Stimulated activated CD4-positive, alpha-beta T cell treated with anti-CD3 and anti-CD28 coated beads, Interleukin-1b, Interleukin-23, amount 100 ng/mL, for 4 hours (primary cell): ENCODE measurements at regions not wholly inside any gene's neighbourhood (a gene's known extent, or its start where the extent isn't known, plus 50 kb on each side); places are given as distances from the start of the nearest gene placed in this dataset.
"Not testable (repeated sequence)": the region's sequence is repeated elsewhere in the genome, so short reads cannot be mapped to it uniquely, and the experiment has no call there.

ENCODE experiments used
- DNase-seq, 2 donors: peaks; one replicate each; pipeline ENCODE4 v3.0.0-alpha.2; 2020; ENCODE audit warnings: low read depth in 2 of 2

- DNase-seq: no peak
Observed at GRCh38 chr4:66169341-66169740, 499.1 kb upstream of the EPHA5 start.

GRCh38 chr4:66164869-66165268 lies 494.6 kb upstream of the EPHA5 start:
- no peak for DNase-seq

- no peak for DNase-seq
Observed at GRCh38 chr4:66160606-66161005, 490.3 kb upstream of the EPHA5 start.

GRCh38 chr4:66157594-66157993 lies 487.3 kb upstream of the EPHA5 start:
- DNase-seq: no peak

- DNase-seq: no peak
Observed at GRCh38 chr4:66130042-66130441, 459.8 kb upstream of the EPHA5 start.

- DNase-seq: no peak
Observed at GRCh38 chr4:66123831-66124413, 453.6 kb upstream of the EPHA5 start.

GRCh38 chr4:66123190-66123589 lies 452.9 kb upstream of the EPHA5 start:
- no peak for DNase-seq

- not testable (repeated sequence) for DNase-seq
Observed at GRCh38 chr4:66115231-66115630, 444.9 kb upstream of the EPHA5 start.

GRCh38 chr4:66108898-66109297 lies 438.6 kb upstream of the EPHA5 start:
- DNase-seq: no peak

- no peak for DNase-seq
Observed at GRCh38 chr4:66097218-66097617, 426.9 kb upstream of the EPHA5 start.

GRCh38 chr4:66095065-66095464 lies 424.8 kb upstream of the EPHA5 start:
- no peak for DNase-seq

- DNase-seq: no peak
Observed at GRCh38 chr4:66094070-66094469, 423.8 kb upstream of the EPHA5 start.

GRCh38 chr4:66091786-66092185 lies 421.5 kb upstream of the EPHA5 start:
- no peak for DNase-seq

- DNase-seq: no peak
Observed at GRCh38 chr4:66073961-66074360, 403.7 kb upstream of the EPHA5 start.

GRCh38 chr4:66071911-66072310 lies 401.6 kb upstream of the EPHA5 start:
- DNase-seq: no peak

- DNase-seq: no peak
Observed at GRCh38 chr4:66062921-66063320, 392.6 kb upstream of the EPHA5 start.

GRCh38 chr4:66062044-66062443 lies 391.8 kb upstream of the EPHA5 start:
- no peak for DNase-seq

- no peak for DNase-seq
Observed at GRCh38 chr4:66059556-66059955, 389.3 kb upstream of the EPHA5 start.

GRCh38 chr4:66059136-66059535 lies 388.8 kb upstream of the EPHA5 start:
- DNase-seq: no peak

- no peak for DNase-seq
Observed at GRCh38 chr4:66055999-66056398, 385.7 kb upstream of the EPHA5 start.

GRCh38 chr4:66052426-66052825 lies 382.1 kb upstream of the EPHA5 start:
- no peak for DNase-seq

GRCh38 chr4:66048861-66049260 lies 378.6 kb upstream of the EPHA5 start:
- DNase-seq: no peak

- DNase-seq: no peak
Observed at GRCh38 chr4:66045913-66046312, 375.6 kb upstream of the EPHA5 start.

GRCh38 chr4:66035701-66036100 lies 365.4 kb upstream of the EPHA5 start:
- no peak for DNase-seq
